ENCODE measurements at regions not wholly inside any gene's neighbourhood (a gene's known extent, or its start where the extent isn't known, plus 50 kb on each side); places are given as distances from the start of the nearest gene placed in this dataset.

- H3K9me3 ChIP-seq, result peaks cover 0 to 24% of the 10 kb centered on the region in 2 donors
- TF ChIP-seq, protein P1, sequence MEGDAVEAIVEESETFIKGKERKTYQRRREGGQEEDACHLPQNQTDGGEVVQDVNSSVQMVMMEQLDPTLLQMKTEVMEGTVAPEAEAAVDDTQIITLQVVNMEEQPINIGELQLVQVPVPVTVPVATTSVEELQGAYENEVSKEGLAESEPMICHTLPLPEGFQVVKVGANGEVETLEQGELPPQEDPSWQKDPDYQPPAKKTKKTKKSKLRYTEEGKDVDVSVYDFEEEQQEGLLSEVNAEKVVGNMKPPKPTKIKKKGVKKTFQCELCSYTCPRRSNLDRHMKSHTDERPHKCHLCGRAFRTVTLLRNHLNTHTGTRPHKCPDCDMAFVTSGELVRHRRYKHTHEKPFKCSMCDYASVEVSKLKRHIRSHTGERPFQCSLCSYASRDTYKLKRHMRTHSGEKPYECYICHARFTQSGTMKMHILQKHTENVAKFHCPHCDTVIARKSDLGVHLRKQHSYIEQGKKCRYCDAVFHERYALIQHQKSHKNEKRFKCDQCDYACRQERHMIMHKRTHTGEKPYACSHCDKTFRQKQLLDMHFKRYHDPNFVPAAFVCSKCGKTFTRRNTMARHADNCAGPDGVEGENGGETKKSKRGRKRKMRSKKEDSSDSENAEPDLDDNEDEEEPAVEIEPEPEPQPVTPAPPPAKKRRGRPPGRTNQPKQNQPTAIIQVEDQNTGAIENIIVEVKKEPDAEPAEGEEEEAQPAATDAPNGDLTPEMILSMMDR (IDR thresholded peaks at IDR 0.05), result no peak
- no peaks in the 10 kb centered on the region for H3K4me1 ChIP-seq
- no peak overlapping the region for H3K27ac ChIP-seq
- no peaks in the 10 kb centered on the region for H3K27me3 ChIP-seq
- H3K36me3 ChIP-seq, result no peaks in the 10 kb centered on the region
- H3K4me3 ChIP-seq, result no peak overlapping the region
- no peak for DNase-seq (ENCODE audit: low spot score)
These were observed 201.1 kb upstream of the ARGLU1 start for GRCh38 chr13:106768991-106769390.

DNA sequence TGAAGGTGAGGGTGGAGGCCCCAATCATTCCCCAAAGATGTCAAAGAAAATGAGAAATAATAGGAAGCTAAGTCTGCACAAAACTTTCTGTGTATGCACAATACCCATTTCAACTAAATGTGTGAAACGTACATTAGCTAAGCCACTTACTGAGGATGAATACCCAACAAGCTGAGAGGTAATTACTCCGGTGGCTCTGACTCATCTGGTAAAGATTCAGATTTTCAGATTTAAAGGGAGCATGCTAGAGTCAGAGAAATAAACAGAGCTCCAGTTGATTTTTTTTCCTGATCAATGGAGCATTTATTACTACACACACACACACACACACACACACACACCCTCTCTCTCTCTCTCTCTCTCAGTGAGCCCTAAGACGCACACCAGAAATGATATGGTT lies 194.8 kb upstream of the ARGLU1 start:
- no peak for DNase-seq (ENCODE audit: low spot score)
- Histone ChIP-seq H3K4me1 (no peaks in the 10 kb centered on the region), H3K9me3 (peaks cover 0 to 13% of the 10 kb centered on the region in 2 donors), H3K36me3 (no peaks in the 10 kb centered on the region), H3K4me3 (no peak overlapping the region), H3K27ac (no peak overlapping the region), H3K27me3 (no peaks in the 10 kb centered on the region)
- TF ChIP-seq, protein P1 (IDR thresholded peaks at IDR 0.05), result no peak

DNA sequence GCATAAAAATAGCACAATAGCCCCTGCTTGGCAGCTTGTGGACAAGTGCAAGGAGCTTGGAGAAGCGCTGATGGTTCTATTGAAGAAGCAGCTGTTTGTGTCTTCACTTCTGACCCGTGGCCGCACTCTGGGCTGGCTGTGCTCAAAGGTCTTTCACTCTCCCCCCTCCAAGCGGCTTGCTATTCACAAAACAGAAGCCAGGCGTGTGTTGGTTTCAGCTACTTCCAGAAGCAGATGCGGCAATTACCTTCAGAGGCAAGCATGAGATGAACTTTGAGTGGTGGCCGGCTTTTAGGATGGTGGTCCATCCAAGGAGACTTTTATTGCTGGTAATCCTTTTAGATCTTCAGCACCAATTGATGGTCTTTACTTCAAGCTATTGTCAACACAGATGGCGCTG lies 188.5 kb upstream of the ARGLU1 start:
- no peaks in the 10 kb centered on the region for H3K9me3 ChIP-seq
- TF ChIP-seq, protein P1 (IDR thresholded peaks at IDR 0.05), result no peak
- peaks cover 0 to 7% of the 10 kb centered on the region in 2 donors for H3K4me1 ChIP-seq
- H3K27me3 ChIP-seq, result no peaks in the 10 kb centered on the region
- no peak overlapping the region for H3K4me3 ChIP-seq
- no peaks in the 10 kb centered on the region for H3K36me3 ChIP-seq
- no peak for DNase-seq (ENCODE audit: low spot score)
- H3K27ac ChIP-seq, result no peak overlapping the region

- no peak for DNase-seq (ENCODE audit: low spot score)
- Histone ChIP-seq H3K27ac (no peak overlapping the region), H3K4me3 (no peak overlapping the region), H3K27me3 (no peaks in the 10 kb centered on the region), H3K4me1 (peaks cover 0 to 7% of the 10 kb centered on the region in 2 donors), H3K36me3 (no peaks in the 10 kb centered on the region), H3K9me3 (no peaks in the 10 kb centered on the region)
- TF ChIP-seq, protein P1 (IDR thresholded peaks at IDR 0.05), result no peak
These were observed 187.6 kb upstream of the ARGLU1 start for GRCh38 chr13:106755542-106755941.

DNA sequence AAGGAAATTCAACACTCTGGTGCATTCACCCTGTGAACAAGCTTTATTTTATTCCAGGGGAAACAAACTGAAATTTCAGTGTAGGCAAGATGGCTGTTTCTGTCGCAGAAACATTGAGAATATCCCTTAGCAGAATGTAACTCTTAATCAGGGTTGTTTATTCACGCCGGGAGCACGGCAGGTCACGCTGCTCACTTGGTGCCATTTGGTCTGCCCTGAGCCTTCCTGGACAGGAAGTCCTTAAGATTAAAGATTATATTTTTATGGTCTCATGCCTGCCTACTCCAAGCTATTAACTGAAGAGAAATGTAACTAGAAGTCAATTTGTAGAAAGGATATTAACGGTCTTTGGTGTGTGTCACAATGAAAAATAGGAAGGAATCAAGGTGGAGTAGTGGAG lies 185.3 kb upstream of the ARGLU1 start:
- Histone ChIP-seq H3K27ac (no peak overlapping the region), H3K4me3 (no peak overlapping the region), H3K36me3 (no peaks in the 10 kb centered on the region), H3K27me3 (no peaks in the 10 kb centered on the region), H3K4me1 (peaks cover 0 to 7% of the 10 kb centered on the region in 2 donors), H3K9me3 (no peaks in the 10 kb centered on the region)
- TF ChIP-seq, protein P1 (IDR thresholded peaks at IDR 0.05), result no peak
- no peak for DNase-seq (ENCODE audit: low spot score)

GRCh38 chr13:106752584-106753170 lies 184.7 kb upstream of the ARGLU1 start:
- no peak overlapping the region for H3K27ac ChIP-seq
- no peak for DNase-seq (ENCODE audit: low spot score)

More at GRCh38 chr13:106752584-106753170, 184.7 kb upstream of the ARGLU1 start:
- Histone ChIP-seq H3K4me1 (peaks cover 0 to 7% of the 10 kb centered on the region in 2 donors), H3K4me3 (no peak overlapping the region), H3K9me3 (peaks cover 0 to 5% of the 10 kb centered on the region in 2 donors), H3K36me3 (no peaks in the 10 kb centered on the region), H3K27me3 (no peaks in the 10 kb centered on the region)
- TF ChIP-seq, protein P1 (IDR thresholded peaks at IDR 0.05), result no peak
